ENCODE measurements at regions not wholly inside any gene's neighbourhood (a gene's known extent, or its start where the extent isn't known, plus 50 kb on each side); places are given as distances from the start of the nearest gene placed in this dataset.

DNA sequence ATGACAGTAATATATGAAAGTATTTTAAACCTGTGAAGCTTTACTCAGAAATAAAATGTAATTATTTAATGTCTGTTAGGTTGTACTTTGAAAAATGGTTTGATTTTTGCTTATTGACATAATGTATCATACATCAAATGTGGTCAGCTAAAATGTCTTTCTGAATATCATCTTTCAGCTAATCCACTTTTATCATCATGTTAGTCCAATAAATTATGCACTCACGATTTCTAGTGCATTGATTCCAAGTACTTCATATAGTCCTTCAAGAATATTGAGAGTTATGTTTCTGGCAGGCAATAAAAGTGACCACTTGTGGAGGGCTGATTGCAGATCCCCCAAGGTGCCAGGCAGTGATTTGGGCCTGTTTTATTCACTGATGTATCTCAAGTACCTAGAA is 1204.1 kb downstream of the OLFM4 start:
- Histone ChIP-seq H3K79me2 (replicated peaks; ENCODE audit: insufficient read depth, low read length) (no peaks in the 10 kb centered on the region), H2AFZ (ENCODE audit: low read depth, low read length) (no peak overlapping the region), H3F3A (ENCODE audit: insufficient read depth, low read length, poor library complexity, severe bottlenecking) (no peaks in the 10 kb centered on the region), H3K27ac (ENCODE audit: low read length) (no peak overlapping the region), H3K9me2 (ENCODE audit: insufficient read depth, low read length) (no peaks in the 10 kb centered on the region), H3K9ac (ENCODE audit: low read length) (no peak overlapping the region), H3K27me3 (ENCODE audit: insufficient read depth, low read depth, low read length) (no peaks in the 10 kb centered on the region), H3K36me3 (ENCODE audit: insufficient read depth, low read length) (no peaks in the 10 kb centered on the region), H3K4me2 (ENCODE audit: low read length) (no peak overlapping the region), H3K4me3 (ENCODE audit: low read length) (no peak overlapping the region), H3K9me3 (ENCODE audit: low read length) (no peaks in the 10 kb centered on the region), H4K20me1 (ENCODE audit: insufficient read depth) (no peaks in the 10 kb centered on the region)
- no peak for TF ChIP-seq CTCF (IDR thresholded peaks at IDR 0.05; ENCODE audit: poor library complexity, severe bottlenecking)
- TF ChIP-seq RAD21 (conservative IDR thresholded peaks at IDR 0.05), result no peak
- TF ChIP-seq POLR2AphosphoS5 (IDR thresholded peaks at IDR 0.05), result no peak
- TF ChIP-seq REST (IDR thresholded peaks at IDR 0.05; ENCODE audit: borderline replicate concordance), result no peak

GRCh38 chr13:54234607-54235006 is 1206.0 kb downstream of the OLFM4 start:
- Histone ChIP-seq H3K27ac (ENCODE audit: low read length) (no peak overlapping the region), H3K9ac (ENCODE audit: low read length) (no peak overlapping the region), H4K20me1 (ENCODE audit: insufficient read depth) (no peaks in the 10 kb centered on the region), H3K79me2 (replicated peaks; ENCODE audit: insufficient read depth, low read length) (no peaks in the 10 kb centered on the region), H3K4me3 (ENCODE audit: low read length) (no peak overlapping the region), H3K4me2 (ENCODE audit: low read length) (no peak overlapping the region), H3K36me3 (ENCODE audit: insufficient read depth, low read length) (no peaks in the 10 kb centered on the region), H3K27me3 (ENCODE audit: insufficient read depth, low read depth, low read length) (no peaks in the 10 kb centered on the region), H3K9me3 (ENCODE audit: low read length) (no peaks in the 10 kb centered on the region), H3F3A (ENCODE audit: insufficient read depth, low read length, poor library complexity, severe bottlenecking) (no peaks in the 10 kb centered on the region), H2AFZ (ENCODE audit: low read depth, low read length) (no peak overlapping the region), H3K9me2 (ENCODE audit: insufficient read depth, low read length) (no peaks in the 10 kb centered on the region)
- TF ChIP-seq CTCF (IDR thresholded peaks at IDR 0.05; ENCODE audit: poor library complexity, severe bottlenecking), result no peak
- TF ChIP-seq RAD21 (conservative IDR thresholded peaks at IDR 0.05), result no peak
- TF ChIP-seq MXI1 (conservative IDR thresholded peaks at IDR 0.05; ENCODE audit: poor library complexity, severe bottlenecking), result no peak
- no peak for TF ChIP-seq REST (IDR thresholded peaks at IDR 0.05; ENCODE audit: borderline replicate concordance)
- no peak for TF ChIP-seq EP300 (conservative IDR thresholded peaks at IDR 0.05; ENCODE audit: poor library complexity, severe bottlenecking)
- TF ChIP-seq TAF1 (IDR thresholded peaks at IDR 0.05; ENCODE audit: low read depth), result no peak
- TF ChIP-seq POLR2AphosphoS5 (IDR thresholded peaks at IDR 0.05), result no peak
- no peak for TF ChIP-seq EZH2 (IDR thresholded peaks at IDR 0.05; ENCODE audit: borderline replicate concordance, insufficient read depth, low read length, poor library complexity, severe bottlenecking)
- TF ChIP-seq SMC3 (conservative IDR thresholded peaks at IDR 0.05; ENCODE audit: poor library complexity), result no peak
